Endothelial cell of umbilical vein (primary cell): ENCODE measurements at regions not wholly inside any gene's neighbourhood (a gene's known extent, or its start where the extent isn't known, plus 50 kb on each side); places are given as distances from the start of the nearest gene placed in this dataset.

Experiments
- EZH2 ChIP-seq: IDR thresholded peaks from 2 replicates; pipeline ENCODE4 v1.6.1; 2012; ENCODE audit warnings: borderline replicate concordance, low read depth, mild to moderate bottlenecking, moderate library complexity, low read length, inconsistent platforms; ENCODE audit not compliant: severe bottlenecking
- FOS ChIP-seq: IDR thresholded peaks from 2 replicates; pipeline ENCODE4 v1.6.1; 2011; ENCODE audit warnings: mild to moderate bottlenecking, low read length, moderate library complexity, borderline replicate concordance; ENCODE audit not compliant: insufficient read depth
- GATA2 ChIP-seq: IDR thresholded peaks from 2 replicates; pipeline ENCODE4 v1.7.0; 2011; ENCODE audit warnings: low read depth, mild to moderate bottlenecking, moderate library complexity, mixed read lengths, low read length; ENCODE audit not compliant: insufficient read length, insufficient read depth
- JUN ChIP-seq: IDR thresholded peaks from 2 replicates; pipeline ENCODE4 v1.6.1; 2011; ENCODE audit warnings: borderline replicate concordance, low read depth; ENCODE audit not compliant: insufficient read length, insufficient read depth
- MYC ChIP-seq: IDR thresholded peaks from one replicate; pipeline ENCODE4 v1.6.1; 2011; ENCODE audit warnings: mild to moderate bottlenecking, low read depth, low read length
- POLR2A ChIP-seq: IDR thresholded peaks from 2 replicates; pipeline ENCODE4 v1.6.1; 2012; ENCODE audit warnings: low read depth, mild to moderate bottlenecking, control low read depth, low read length
- POLR2AphosphoS5 ChIP-seq: IDR thresholded peaks from 2 replicates; pipeline ENCODE4 v1.6.1; 2012; ENCODE audit warnings: low read depth, mild to moderate bottlenecking, control low read depth, low read length, moderate library complexity; ENCODE audit not compliant: insufficient read depth
- TF ChIP-seq, protein P1 (sequence below): IDR thresholded peaks from 2 replicates; pipeline ENCODE4 v1.6.1; 2011; ENCODE audit not compliant: insufficient read depth, insufficient read length
- TF ChIP-seq, protein P2 (sequence below), 2 donors: IDR thresholded peaks; 1 replicate in 1 of 2; 2 replicates in 1 of 2; pipeline ENCODE4 v1.5.1; 2011; ENCODE audit warnings: low read length in 2 of 2, mild to moderate bottlenecking in 2 of 2, moderate library complexity in 2 of 2, control low read depth in 1 of 2, inconsistent platforms in 1 of 2, low read depth in 1 of 2; ENCODE audit not compliant: insufficient read depth in 1 of 2; ENCODE audit errors: extremely low read depth in 1 of 2

DNA sequence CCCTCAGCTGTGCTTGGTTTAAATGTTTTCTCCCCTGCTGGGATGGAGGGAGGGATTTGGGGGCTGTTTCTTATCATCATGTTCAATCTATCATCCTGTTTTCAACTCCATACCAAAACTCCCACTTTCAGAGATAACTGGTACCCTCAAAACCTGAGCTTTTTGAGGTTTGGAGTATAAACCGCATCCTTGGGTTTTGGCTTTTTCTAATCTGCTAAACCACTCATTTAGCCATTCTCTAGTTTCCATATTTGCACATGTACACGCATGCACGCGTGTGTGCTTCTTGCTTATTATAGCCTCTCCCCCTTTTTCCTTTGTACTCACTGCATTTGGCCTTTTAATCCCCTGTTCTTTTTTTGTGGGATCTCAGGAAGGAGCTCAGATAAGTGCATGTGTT lies 116.7 kb upstream of the TEX13D start:
- TF ChIP-seq POLR2AphosphoS5 (no peak), FOS (no peak), JUN (no peak), POLR2A (no peak), EZH2 (no peak), MYC (no peak), GATA2 (no peak)
- TF ChIP-seq, protein P1, sequence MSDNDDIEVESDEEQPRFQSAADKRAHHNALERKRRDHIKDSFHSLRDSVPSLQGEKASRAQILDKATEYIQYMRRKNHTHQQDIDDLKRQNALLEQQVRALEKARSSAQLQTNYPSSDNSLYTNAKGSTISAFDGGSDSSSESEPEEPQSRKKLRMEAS, result no peak
- TF ChIP-seq, protein P2, sequence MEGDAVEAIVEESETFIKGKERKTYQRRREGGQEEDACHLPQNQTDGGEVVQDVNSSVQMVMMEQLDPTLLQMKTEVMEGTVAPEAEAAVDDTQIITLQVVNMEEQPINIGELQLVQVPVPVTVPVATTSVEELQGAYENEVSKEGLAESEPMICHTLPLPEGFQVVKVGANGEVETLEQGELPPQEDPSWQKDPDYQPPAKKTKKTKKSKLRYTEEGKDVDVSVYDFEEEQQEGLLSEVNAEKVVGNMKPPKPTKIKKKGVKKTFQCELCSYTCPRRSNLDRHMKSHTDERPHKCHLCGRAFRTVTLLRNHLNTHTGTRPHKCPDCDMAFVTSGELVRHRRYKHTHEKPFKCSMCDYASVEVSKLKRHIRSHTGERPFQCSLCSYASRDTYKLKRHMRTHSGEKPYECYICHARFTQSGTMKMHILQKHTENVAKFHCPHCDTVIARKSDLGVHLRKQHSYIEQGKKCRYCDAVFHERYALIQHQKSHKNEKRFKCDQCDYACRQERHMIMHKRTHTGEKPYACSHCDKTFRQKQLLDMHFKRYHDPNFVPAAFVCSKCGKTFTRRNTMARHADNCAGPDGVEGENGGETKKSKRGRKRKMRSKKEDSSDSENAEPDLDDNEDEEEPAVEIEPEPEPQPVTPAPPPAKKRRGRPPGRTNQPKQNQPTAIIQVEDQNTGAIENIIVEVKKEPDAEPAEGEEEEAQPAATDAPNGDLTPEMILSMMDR (IDR thresholded peaks at IDR 0.05; ENCODE audit: extremely low read depth in 1 of 2, insufficient read depth in 1 of 2, low read depth in 1 of 2, low read length in 2 of 2), result no peak
